Panc1 (cell line): ENCODE measurements at regions not wholly inside any gene's neighbourhood (a gene's known extent, or its start where the extent isn't known, plus 50 kb on each side); places are given as distances from the start of the nearest gene placed in this dataset.

ENCODE experiments used
- ATAC-seq: fragments of 200-7000 bp; cut with Tn5 transposase; 2 replicates; pipeline ENCODE4 v1.9.1; 2020; ENCODE audit warnings: mild to moderate bottlenecking, moderate library complexity
- BruUV-seq: library from RNA; stranded (reverse); fragments of 400-500 nt; replicated peaks from 2 replicates; lab custom pipeline; 2021; lab: Mats Ljungman, UMichigan
- CTCF ChIA-PET: fragments of 300-600 bp; sonication (Branson Sonifier 250); formaldehyde crosslinking; loops from one replicate; lab custom pipeline; 2022; ENCODE audit warnings: antibody characterized with exemption; lab: Charles Lee
- POLR2A ChIA-PET: fragments of 300-600 bp; sonication (Branson Sonifier 250); formaldehyde crosslinking; loops from one replicate; lab custom pipeline; 2022; ENCODE audit warnings: antibody characterized with exemption; lab: Charles Lee
- DNase-seq: peaks from one replicate; pipeline ENCODE4 v3.0.0-alpha.2; 2010; ENCODE audit warnings: low read depth, low spot score
- H3K27ac ChIP-seq: 2 replicates; pipeline ENCODE4 v1.5.1; 2011; ENCODE audit warnings: mild to moderate bottlenecking, low read length, inconsistent platforms
- H3K27me3 ChIP-seq: fragments of 200-500 bp; sonication (Bioruptor generic); 2 replicates; pipeline ENCODE4 v1.6.0; 2014; ENCODE audit warnings: low read length, inconsistent platforms; ENCODE audit not compliant: control insufficient read depth, insufficient read depth
- H3K36me3 ChIP-seq: fragments of 200-500 bp; sonication (Bioruptor generic); 2 replicates; pipeline ENCODE4 v1.5.1; 2014; ENCODE audit warnings: inconsistent platforms, mild to moderate bottlenecking, low read length, moderate library complexity; ENCODE audit not compliant: control insufficient read depth, insufficient read depth
- H3K4me1 ChIP-seq: 2 replicates; pipeline ENCODE4 v1.5.1; 2011; ENCODE audit warnings: inconsistent platforms, mild to moderate bottlenecking, low read length, moderate library complexity; ENCODE audit not compliant: control insufficient read depth, insufficient read depth
- H3K4me3 ChIP-seq, 2 experiments: 2 replicates each; pipeline ENCODE4 v1.5.1; 2011 to 2012; ENCODE audit warnings: low read depth in 2 of 2, low read length in 2 of 2, mild to moderate bottlenecking in 2 of 2, inconsistent platforms in 1 of 2, moderate library complexity in 1 of 2
- H3K9me3 ChIP-seq: fragments of 200-500 bp; sonication (Bioruptor generic); 2 replicates; pipeline ENCODE4 v1.5.1; 2014; ENCODE audit warnings: low read depth, mild to moderate bottlenecking, inconsistent platforms, low read length, moderate library complexity; ENCODE audit not compliant: control insufficient read depth, insufficient read depth
- POLR2AphosphoS5 ChIP-seq: IDR thresholded peaks from 2 replicates; pipeline ENCODE4 v1.6.1; 2012; ENCODE audit warnings: mild to moderate bottlenecking, low read depth, low read length, moderate library complexity
- SIN3A ChIP-seq: IDR thresholded peaks from 2 replicates; pipeline ENCODE4 v1.6.1; 2012; ENCODE audit warnings: low read depth, mild to moderate bottlenecking, low read length, moderate library complexity, borderline replicate concordance; ENCODE audit not compliant: insufficient read depth
- TCF7L2 ChIP-seq: IDR thresholded peaks from 2 replicates; pipeline ENCODE4 v1.6.1; 2011; ENCODE audit warnings: mild to moderate bottlenecking, low read depth, low read length, inconsistent platforms
- in situ Hi-C: cut with HindIII; loops from 2 replicates; pipeline ENCODE4 v1.10.0; 2016; ENCODE audit warnings: low sequenced_read_pairs, low pct_unique_long_range_greater_than_20kb
- intact Hi-C: fragments of 100-400 bp; cut with micrococcal nuclease; formaldehyde crosslinking; loops from one replicate; pipeline ENCODE4 v1.10.0; 2022; ENCODE audit not compliant: unreplicated experiment
- TF ChIP-seq, protein P1 (sequence below), 2 experiments: IDR thresholded peaks; 2 replicates each; pipeline ENCODE4 v1.6.1; 2011 to 2012; ENCODE audit warnings: low read depth in 2 of 2, control low read depth in 1 of 2, low read length in 1 of 2, mild to moderate bottlenecking in 1 of 2, moderate library complexity in 1 of 2; ENCODE audit not compliant: insufficient read depth in 1 of 2
- TF ChIP-seq, protein P2 (sequence below): fragments of 450-650 bp; IDR thresholded peaks from 2 replicates; pipeline ENCODE4 v1.5.1; 2017; ENCODE audit warnings: mild to moderate bottlenecking

DNA sequence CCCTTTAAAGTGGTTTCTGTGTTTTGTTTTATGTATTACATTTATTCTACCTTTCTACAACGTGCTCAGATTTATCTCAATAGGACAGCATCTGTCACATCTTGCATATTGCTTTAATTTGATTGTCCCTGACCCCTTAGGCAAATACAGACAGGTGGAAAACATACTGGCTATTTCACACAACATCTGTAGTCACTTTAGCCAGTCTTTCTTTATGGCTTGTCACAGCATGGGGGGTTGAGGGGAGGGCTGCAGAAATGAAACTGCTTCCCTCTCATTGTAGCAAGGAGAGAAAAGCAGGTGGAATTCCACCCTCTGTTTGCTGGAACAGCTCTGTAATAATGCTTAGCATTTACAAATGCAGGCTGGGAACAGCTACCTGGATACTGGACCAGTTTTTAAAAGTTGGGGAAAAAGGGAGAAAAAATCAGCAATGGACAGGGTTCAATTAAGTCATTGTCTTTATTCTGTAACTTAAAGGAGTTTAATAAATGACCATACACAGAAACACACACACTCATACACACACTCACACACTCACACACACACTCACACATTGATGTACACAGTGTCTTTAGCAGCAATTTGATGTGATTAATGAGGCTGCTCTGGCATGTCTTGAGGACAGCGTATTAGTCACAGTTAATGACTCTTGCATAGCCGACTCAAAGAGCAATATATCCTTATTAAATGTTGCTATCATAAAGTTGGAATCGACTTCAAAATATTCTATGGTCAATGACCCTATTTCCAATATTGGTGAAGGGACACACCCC is 283.7 kb upstream of the GBE1 start:
- no peaks in the 10 kb centered on the region for H3K4me1 ChIP-seq
- no peaks in the 10 kb centered on the region for H3K27me3 ChIP-seq
- DNase-seq (no peak), ATAC-seq (no peak)
- no peaks in the 10 kb centered on the region for H3K36me3 ChIP-seq
- TF ChIP-seq, protein P1, sequence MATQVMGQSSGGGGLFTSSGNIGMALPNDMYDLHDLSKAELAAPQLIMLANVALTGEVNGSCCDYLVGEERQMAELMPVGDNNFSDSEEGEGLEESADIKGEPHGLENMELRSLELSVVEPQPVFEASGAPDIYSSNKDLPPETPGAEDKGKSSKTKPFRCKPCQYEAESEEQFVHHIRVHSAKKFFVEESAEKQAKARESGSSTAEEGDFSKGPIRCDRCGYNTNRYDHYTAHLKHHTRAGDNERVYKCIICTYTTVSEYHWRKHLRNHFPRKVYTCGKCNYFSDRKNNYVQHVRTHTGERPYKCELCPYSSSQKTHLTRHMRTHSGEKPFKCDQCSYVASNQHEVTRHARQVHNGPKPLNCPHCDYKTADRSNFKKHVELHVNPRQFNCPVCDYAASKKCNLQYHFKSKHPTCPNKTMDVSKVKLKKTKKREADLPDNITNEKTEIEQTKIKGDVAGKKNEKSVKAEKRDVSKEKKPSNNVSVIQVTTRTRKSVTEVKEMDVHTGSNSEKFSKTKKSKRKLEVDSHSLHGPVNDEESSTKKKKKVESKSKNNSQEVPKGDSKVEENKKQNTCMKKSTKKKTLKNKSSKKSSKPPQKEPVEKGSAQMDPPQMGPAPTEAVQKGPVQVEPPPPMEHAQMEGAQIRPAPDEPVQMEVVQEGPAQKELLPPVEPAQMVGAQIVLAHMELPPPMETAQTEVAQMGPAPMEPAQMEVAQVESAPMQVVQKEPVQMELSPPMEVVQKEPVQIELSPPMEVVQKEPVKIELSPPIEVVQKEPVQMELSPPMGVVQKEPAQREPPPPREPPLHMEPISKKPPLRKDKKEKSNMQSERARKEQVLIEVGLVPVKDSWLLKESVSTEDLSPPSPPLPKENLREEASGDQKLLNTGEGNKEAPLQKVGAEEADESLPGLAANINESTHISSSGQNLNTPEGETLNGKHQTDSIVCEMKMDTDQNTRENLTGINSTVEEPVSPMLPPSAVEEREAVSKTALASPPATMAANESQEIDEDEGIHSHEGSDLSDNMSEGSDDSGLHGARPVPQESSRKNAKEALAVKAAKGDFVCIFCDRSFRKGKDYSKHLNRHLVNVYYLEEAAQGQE (IDR thresholded peaks at IDR 0.05; ENCODE audit: insufficient read depth in 1 of 2, low read depth in 2 of 2, low read length in 1 of 2) = no peak
- TF ChIP-seq TCF7L2 (no peak), POLR2AphosphoS5 (no peak), SIN3A (no peak)
- TF ChIP-seq, protein P2, sequence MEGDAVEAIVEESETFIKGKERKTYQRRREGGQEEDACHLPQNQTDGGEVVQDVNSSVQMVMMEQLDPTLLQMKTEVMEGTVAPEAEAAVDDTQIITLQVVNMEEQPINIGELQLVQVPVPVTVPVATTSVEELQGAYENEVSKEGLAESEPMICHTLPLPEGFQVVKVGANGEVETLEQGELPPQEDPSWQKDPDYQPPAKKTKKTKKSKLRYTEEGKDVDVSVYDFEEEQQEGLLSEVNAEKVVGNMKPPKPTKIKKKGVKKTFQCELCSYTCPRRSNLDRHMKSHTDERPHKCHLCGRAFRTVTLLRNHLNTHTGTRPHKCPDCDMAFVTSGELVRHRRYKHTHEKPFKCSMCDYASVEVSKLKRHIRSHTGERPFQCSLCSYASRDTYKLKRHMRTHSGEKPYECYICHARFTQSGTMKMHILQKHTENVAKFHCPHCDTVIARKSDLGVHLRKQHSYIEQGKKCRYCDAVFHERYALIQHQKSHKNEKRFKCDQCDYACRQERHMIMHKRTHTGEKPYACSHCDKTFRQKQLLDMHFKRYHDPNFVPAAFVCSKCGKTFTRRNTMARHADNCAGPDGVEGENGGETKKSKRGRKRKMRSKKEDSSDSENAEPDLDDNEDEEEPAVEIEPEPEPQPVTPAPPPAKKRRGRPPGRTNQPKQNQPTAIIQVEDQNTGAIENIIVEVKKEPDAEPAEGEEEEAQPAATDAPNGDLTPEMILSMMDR = no peak
- ChIA-PET POLR2A (no interaction called here), CTCF (no interaction called here)
- no TSS peak for BruUV-seq
- intact Hi-C loops (no loop called here), in situ Hi-C loops (no loop called here)
- no peaks in the 10 kb centered on the region for H3K9me3 ChIP-seq
- H3K27ac ChIP-seq = no peak overlapping the region
- no peak overlapping the region for H3K4me3 ChIP-seq

- TF ChIP-seq SIN3A = no peak
- TF ChIP-seq, protein P1 (IDR thresholded peaks at IDR 0.05; ENCODE audit: insufficient read depth in 1 of 2, low read depth in 2 of 2, low read length in 1 of 2) = no peak
- TF ChIP-seq, protein P2 = no peak
- no peak for TF ChIP-seq POLR2AphosphoS5
- no peak for TF ChIP-seq TCF7L2
- no peak overlapping the region for H3K4me3 ChIP-seq
- intact Hi-C loops = no loop called here
- no TSS peak for BruUV-seq
- in situ Hi-C loops = no loop called here
- DNase-seq = no peak
- ChIA-PET CTCF (interaction anchor here (0.6 kb wide), 1 partner anchor 127 kb away, joined by 3 read pairs; no protein-coding TSS in a partner anchor), POLR2A (no interaction called here)
- H3K36me3 ChIP-seq = no peaks in the 10 kb centered on the region
- H3K4me1 ChIP-seq = no peaks in the 10 kb centered on the region
- no peaks in the 10 kb centered on the region for H3K9me3 ChIP-seq
- H3K27me3 ChIP-seq = no peaks in the 10 kb centered on the region
- H3K27ac ChIP-seq = no peak overlapping the region
- ATAC-seq = no peak
Measured at GRCh38 chr3:82038556-82038955, 277.1 kb upstream of the GBE1 start.
